HEK293T (cell line): ENCODE measurements at regions not wholly inside any gene's neighbourhood (a gene's known extent, or its start where the extent isn't known, plus 50 kb on each side); places are given as distances from the start of the nearest gene placed in this dataset.

Experiments used
- ARNT ChIP-seq: fragments of 450-650 bp; IDR thresholded peaks from 2 replicates; pipeline ENCODE4 v1.6.1; 2017; ENCODE audit warnings: mild to moderate bottlenecking
- CTBP1 ChIP-seq: fragments of 450-650 bp; IDR thresholded peaks from 2 replicates; pipeline ENCODE4 v1.6.1; 2016; ENCODE audit warnings: borderline replicate concordance
- ELF4 ChIP-seq: fragments of 450-650 bp; IDR thresholded peaks from 2 replicates; pipeline ENCODE4 v1.6.1; 2017; ENCODE audit warnings: antibody characterized with exemption
- FOXK2 ChIP-seq: fragments of 450-650 bp; IDR thresholded peaks from 2 replicates; pipeline ENCODE4 v1.6.1; 2016; ENCODE audit warnings: mild to moderate bottlenecking
- FOXM1 ChIP-seq: fragments of 450-650 bp; IDR thresholded peaks from 2 replicates; pipeline ENCODE4 v1.6.1; 2017; ENCODE audit warnings: mild to moderate bottlenecking, borderline replicate concordance
- HDGF ChIP-seq: fragments of 450-650 bp; IDR thresholded peaks from 2 replicates; pipeline ENCODE4 v1.6.1; 2017; ENCODE audit warnings: antibody characterized with exemption, borderline replicate concordance
- NFRKB ChIP-seq: fragments of 450-650 bp; IDR thresholded peaks from 2 replicates; pipeline ENCODE4 v1.6.1; 2016; ENCODE audit warnings: mild to moderate bottlenecking, moderate library complexity
- SUZ12 ChIP-seq: fragments of 450-650 bp; IDR thresholded peaks from 2 replicates; pipeline ENCODE4 v1.6.1; 2016; ENCODE audit warnings: mild to moderate bottlenecking
- TARDBP ChIP-seq: fragments of 450-650 bp; IDR thresholded peaks from 2 replicates; pipeline ENCODE4 v1.6.1; 2016

DNA sequence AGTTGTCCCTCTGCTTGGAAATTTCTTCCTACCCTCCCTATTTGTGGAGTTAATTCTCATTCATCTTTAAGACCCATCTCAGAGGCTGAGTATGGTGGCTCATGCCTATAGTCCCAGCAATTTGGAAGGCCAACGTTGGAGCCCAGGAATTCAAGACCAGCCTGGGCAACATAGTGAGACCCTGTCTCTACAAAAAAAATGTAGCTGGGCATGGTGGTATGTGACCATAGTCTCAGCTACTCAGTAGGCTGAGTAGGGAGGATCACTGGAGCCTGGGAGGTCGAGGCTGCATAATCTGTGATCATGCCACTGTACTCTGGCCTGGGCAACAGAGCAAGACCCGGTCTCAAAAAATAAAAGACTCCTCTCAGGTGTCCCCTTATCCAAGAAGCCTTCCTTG is 125.1 kb downstream of the SUDS3 start:
- no peak for TF ChIP-seq HDGF
- TF ChIP-seq CTBP1 = no peak
- no peak for TF ChIP-seq ELF4
- TF ChIP-seq FOXM1 = no peak
- no peak for TF ChIP-seq ARNT
- TF ChIP-seq FOXK2 = no peak
- no peak for TF ChIP-seq SUZ12
- no peak for TF ChIP-seq TARDBP
- no peak for TF ChIP-seq NFRKB
